ENCODE measurements at regions not wholly inside any gene's neighbourhood (a gene's known extent, or its start where the extent isn't known, plus 50 kb on each side); places are given as distances from the start of the nearest gene placed in this dataset.

DNA sequence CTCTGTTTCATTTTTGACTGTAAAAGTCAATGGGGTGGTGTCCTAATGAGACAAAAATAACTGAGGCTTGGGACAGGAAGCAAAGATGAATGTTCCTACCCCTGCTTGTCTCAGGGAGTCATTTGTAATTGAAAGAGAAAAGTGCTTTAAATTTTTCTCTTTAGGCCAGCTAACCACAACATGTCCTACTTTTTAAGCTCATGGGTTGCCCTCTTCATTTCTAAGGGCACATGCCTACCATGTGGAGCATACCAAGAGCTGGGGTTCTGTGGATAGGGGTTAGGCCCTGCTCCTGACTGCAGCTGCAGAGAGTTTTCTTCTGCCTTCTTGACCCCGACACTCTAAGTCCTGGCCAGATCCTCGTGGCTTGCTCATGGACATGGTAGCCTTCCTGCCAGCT is 96.8 kb upstream of the ARL4C start:
- H2AFZ ChIP-seq (ENCODE audit: low read length) = no peak overlapping the region
- Mint-ChIP-seq H3K4me1 (peaks cover 41 to 42% of the 10 kb centered on the region in 2 experiments), H3K36me3 (ENCODE audit: insufficient read depth in 1 of 3, low read depth in 3 of 3) (peaks cover 2 to 6% (median 4%) of the 10 kb centered on the region in 3 experiments; a peak in 3 of 7 replicates), H3K27me3 (ENCODE audit: low read depth) (peaks cover 5% of the 10 kb centered on the region; the same call in 1 of the 2 replicates), H3K4me3 (no peak overlapping the region), H3K27ac (no peak overlapping the region), H3K9me3 (peaks cover 0 to 6% of the 10 kb centered on the region in 2 experiments; a peak in 4 of 5 replicates)
- H3K23me2 ChIP-seq (ENCODE audit: insufficient read length, low read depth, low read length, poor library complexity, severe bottlenecking) = no peaks in the 10 kb centered on the region
- no peak overlapping the region for H4K8ac ChIP-seq (replicated peaks; ENCODE audit: insufficient read length, low read depth, low read length)
- no peak overlapping the region for H2AK5ac ChIP-seq (ENCODE audit: insufficient read length, low read length)
- H3K56ac ChIP-seq (ENCODE audit: insufficient read length, low read depth, low read length) = no peak overlapping the region
- H3K4ac ChIP-seq (ENCODE audit: low read depth, low read length) = no peak overlapping the region
- H2BK20ac ChIP-seq (ENCODE audit: low read depth, low read length, poor library complexity, severe bottlenecking) = no peak overlapping the region
- H3K9ac ChIP-seq (ENCODE audit: extremely low read depth, insufficient read length, low read length) = no peak overlapping the region
- no peak overlapping the region for H2BK5ac ChIP-seq (ENCODE audit: insufficient read length, low read length)
- H3K14ac ChIP-seq (ENCODE audit: insufficient read depth, low read length) = no peak overlapping the region
- H4K91ac ChIP-seq (ENCODE audit: insufficient read length, low read depth, low read length) = no peak overlapping the region
- H3K79me2 ChIP-seq (ENCODE audit: insufficient read depth, low read length) = no peaks in the 10 kb centered on the region
- no peak overlapping the region for H2BK12ac ChIP-seq (ENCODE audit: insufficient read length, low read depth, low read length)
- H4K5ac ChIP-seq (ENCODE audit: insufficient read length, low read depth, low read length) = no peak overlapping the region
- no peak overlapping the region for H3K23ac ChIP-seq (ENCODE audit: insufficient read length, low read depth, low read length)
- H3K4me2 ChIP-seq (ENCODE audit: insufficient read depth, insufficient read length, low read length) = no peak overlapping the region
- TF ChIP-seq, protein P1, sequence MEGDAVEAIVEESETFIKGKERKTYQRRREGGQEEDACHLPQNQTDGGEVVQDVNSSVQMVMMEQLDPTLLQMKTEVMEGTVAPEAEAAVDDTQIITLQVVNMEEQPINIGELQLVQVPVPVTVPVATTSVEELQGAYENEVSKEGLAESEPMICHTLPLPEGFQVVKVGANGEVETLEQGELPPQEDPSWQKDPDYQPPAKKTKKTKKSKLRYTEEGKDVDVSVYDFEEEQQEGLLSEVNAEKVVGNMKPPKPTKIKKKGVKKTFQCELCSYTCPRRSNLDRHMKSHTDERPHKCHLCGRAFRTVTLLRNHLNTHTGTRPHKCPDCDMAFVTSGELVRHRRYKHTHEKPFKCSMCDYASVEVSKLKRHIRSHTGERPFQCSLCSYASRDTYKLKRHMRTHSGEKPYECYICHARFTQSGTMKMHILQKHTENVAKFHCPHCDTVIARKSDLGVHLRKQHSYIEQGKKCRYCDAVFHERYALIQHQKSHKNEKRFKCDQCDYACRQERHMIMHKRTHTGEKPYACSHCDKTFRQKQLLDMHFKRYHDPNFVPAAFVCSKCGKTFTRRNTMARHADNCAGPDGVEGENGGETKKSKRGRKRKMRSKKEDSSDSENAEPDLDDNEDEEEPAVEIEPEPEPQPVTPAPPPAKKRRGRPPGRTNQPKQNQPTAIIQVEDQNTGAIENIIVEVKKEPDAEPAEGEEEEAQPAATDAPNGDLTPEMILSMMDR (conservative IDR thresholded peaks at IDR 0.05) = no peak
- H3K18ac ChIP-seq (ENCODE audit: insufficient read length, low read depth, low read length) = no peak overlapping the region
- no peaks in the 10 kb centered on the region for H4K20me1 ChIP-seq (ENCODE audit: control insufficient read depth, insufficient read depth, insufficient read length)
- H2BK15ac ChIP-seq (ENCODE audit: low read depth, low read length) = no peak overlapping the region
- H3K27ac ChIP-seq (ENCODE audit: insufficient read length, low read depth, low read length) = no peak overlapping the region
- peaks cover 12% of the 10 kb centered on the region for H3K4me1 ChIP-seq (ENCODE audit: insufficient read depth, low read length)
- H2BK120ac ChIP-seq (ENCODE audit: low read depth, low read length, poor library complexity, severe bottlenecking) = no peak overlapping the region
- H3K27me3 ChIP-seq (ENCODE audit: insufficient read depth, low read length) = no peaks in the 10 kb centered on the region
- H3K79me1 ChIP-seq (ENCODE audit: insufficient read depth, low read depth, low read length, poor library complexity, severe bottlenecking) = no peaks in the 10 kb centered on the region
- H3K9me3 ChIP-seq (ENCODE audit: control insufficient read depth, low read depth, low read length) = no peaks in the 10 kb centered on the region
- WGBS (ENCODE audit: extremely low coverage, insufficient read length, low lambda C conversion rate) = no CpG with 5 or more reads among the region's 2 CpGs
- DNase-seq = no peak
- H3T11ph ChIP-seq (ENCODE audit: low read length) = no peak overlapping the region
